Right atrium auricular region (tissue), 2 donors: ENCODE measurements at regions not wholly inside any gene's neighbourhood (a gene's known extent, or its start where the extent isn't known, plus 50 kb on each side); places are given as distances from the start of the nearest gene placed in this dataset.
"Not testable (repeated sequence)": the region's sequence is repeated elsewhere in the genome, so short reads cannot be mapped to it uniquely, and the experiment has no call there.

Experiments used
- DNase-seq: peaks from one replicate; pipeline ENCODE4 v3.0.0-alpha.2; 2019; ENCODE audit warnings: low spot score
- H3K27ac ChIP-seq, 2 donors: fragments of 200-600 bp; sonication (generic); 1 replicate in 1 of 2; 2 replicates in 1 of 2; pipeline ENCODE4 v1.5.1; 2016 to 2019
- H3K27me3 ChIP-seq, 2 donors: fragments of 200-600 bp; sonication (generic); one replicate each; pipeline versions ENCODE4 v1.5.1 to v1.6.0; 2017 to 2019
- H3K36me3 ChIP-seq: fragments of 200-600 bp; sonication (generic); one replicate; pipeline ENCODE4 v1.5.1; 2016
- H3K4me1 ChIP-seq, 2 donors: fragments of 200-600 bp; sonication (generic); one replicate each; pipeline versions ENCODE4 v1.5.1 to v1.6.0; 2017 to 2019
- H3K4me3 ChIP-seq, 2 donors: fragments of 200-600 bp; sonication (generic); 1 replicate in 1 of 2; 2 replicates in 1 of 2; pipeline ENCODE4 v1.5.1; 2017 to 2019; ENCODE audit warnings: mild to moderate bottlenecking in 1 of 2, moderate library complexity in 1 of 2
- H3K9me3 ChIP-seq, 2 donors: fragments of 200-600 bp; sonication (generic); one replicate each; pipeline ENCODE4 v1.5.1; 2019

- DNase-seq, result peak; percentile 11
- H3K27me3 ChIP-seq, H3K9me3 ChIP-seq, H3K36me3 ChIP-seq, H3K27ac ChIP-seq, H3K4me1 ChIP-seq, H3K4me3 ChIP-seq: not testable (repeated sequence)
Observed at GRCh38 chr1:16794609-16795008, 54.3 kb downstream of the RNU1-4 start.

- not testable (repeated sequence) for H3K27me3 ChIP-seq, H3K27ac ChIP-seq, H3K36me3 ChIP-seq, H3K9me3 ChIP-seq, H3K4me3 ChIP-seq, H3K4me1 ChIP-seq
- peak; percentile 18 for DNase-seq
Observed at GRCh38 chr1:16795119-16795518, 54.8 kb downstream of the RNU1-4 start.

- H3K4me3 ChIP-seq, H3K27me3 ChIP-seq, H3K9me3 ChIP-seq, H3K4me1 ChIP-seq, H3K36me3 ChIP-seq, H3K27ac ChIP-seq: not testable (repeated sequence)
- DNase-seq, result peak; percentile 47
Observed at GRCh38 chr1:16796179-16796578, 55.9 kb downstream of the RNU1-4 start.

GRCh38 chr1:16796625-16797046 lies 56.3 kb downstream of the RNU1-4 start:
- not testable (repeated sequence) for H3K9me3 ChIP-seq, H3K4me3 ChIP-seq, H3K27me3 ChIP-seq, H3K36me3 ChIP-seq, H3K27ac ChIP-seq, H3K4me1 ChIP-seq
- DNase-seq, result peak; percentile 53

- H3K27me3 ChIP-seq, H3K4me3 ChIP-seq, H3K27ac ChIP-seq, H3K36me3 ChIP-seq, H3K4me1 ChIP-seq, H3K9me3 ChIP-seq: not testable (repeated sequence)
- peak; percentile 34 for DNase-seq
Observed at GRCh38 chr1:16797065-16797464, 56.7 kb downstream of the RNU1-4 start.

- not testable (repeated sequence) for H3K4me1 ChIP-seq, H3K4me3 ChIP-seq, H3K27me3 ChIP-seq, H3K27ac ChIP-seq, H3K9me3 ChIP-seq, H3K36me3 ChIP-seq
- peak; percentile 44 for DNase-seq
Observed at GRCh38 chr1:16798050-16798449, 57.7 kb downstream of the RNU1-4 start.
